Stimulated activated memory B cell treated with anti-CD40 and anti-IgM and Interleukin-4, amounts not matched to agents 10 μg/mL and 1 μg/mL and 100 μg/mL, for 72 hours (primary cell): ENCODE measurements at regions not wholly inside any gene's neighbourhood (a gene's known extent, or its start where the extent isn't known, plus 50 kb on each side); places are given as distances from the start of the nearest gene placed in this dataset.

Experiments used
- ATAC-seq: fragments of 150-1000 bp; cut with Tn5 transposase; 2 replicates; pipeline ENCODE4 v1.10.0; 2021
- H3K27ac Mint-ChIP-seq: one replicate; pipeline ENCODE4 v1.8.0; 2022; ENCODE audit warnings: mild to moderate bottlenecking, mixed read lengths
- H3K27me3 Mint-ChIP-seq: one replicate; pipeline ENCODE4 v1.8.0; 2022; ENCODE audit warnings: mixed read lengths
- H3K36me3 Mint-ChIP-seq: one replicate; pipeline ENCODE4 v1.8.0; 2022; ENCODE audit warnings: mixed read lengths
- H3K4me1 Mint-ChIP-seq: one replicate; pipeline ENCODE4 v1.8.0; 2022; ENCODE audit warnings: mixed read lengths
- H3K4me3 Mint-ChIP-seq: one replicate; pipeline ENCODE4 v1.8.0; 2022; ENCODE audit warnings: mild to moderate bottlenecking, moderate library complexity, mixed read lengths
- H3K9me3 Mint-ChIP-seq: one replicate; pipeline ENCODE4 v1.8.0; 2022; ENCODE audit warnings: mixed read lengths

- H3K4me3 Mint-ChIP-seq, result no peak overlapping the region
- no peaks in the 10 kb centered on the region for H3K36me3 Mint-ChIP-seq
- H3K4me1 Mint-ChIP-seq, result no peaks in the 10 kb centered on the region
- no peak overlapping the region for H3K27ac Mint-ChIP-seq
- no peak for ATAC-seq
- no peaks in the 10 kb centered on the region for H3K27me3 Mint-ChIP-seq
- H3K9me3 Mint-ChIP-seq, result no peaks in the 10 kb centered on the region
These were observed 518.6 kb downstream of the TFAP2B start for GRCh38 chr6:51337277-51337676.

- ATAC-seq, result no peak
- no peaks in the 10 kb centered on the region for H3K9me3 Mint-ChIP-seq
- no peaks in the 10 kb centered on the region for H3K36me3 Mint-ChIP-seq
- H3K27ac Mint-ChIP-seq, result no peak overlapping the region
- no peak overlapping the region for H3K4me3 Mint-ChIP-seq
- no peaks in the 10 kb centered on the region for H3K27me3 Mint-ChIP-seq
- no peaks in the 10 kb centered on the region for H3K4me1 Mint-ChIP-seq
These were observed 520.4 kb downstream of the TFAP2B start for GRCh38 chr6:51339108-51339507.

- Mint-ChIP-seq H3K27me3 (no peaks in the 10 kb centered on the region), H3K27ac (no peak overlapping the region), H3K9me3 (peaks cover under 1% of the 10 kb centered on the region), H3K4me1 (no peaks in the 10 kb centered on the region), H3K36me3 (no peaks in the 10 kb centered on the region), H3K4me3 (no peak overlapping the region)
- no peak for ATAC-seq
These were observed 521.1 kb downstream of the TFAP2B start for GRCh38 chr6:51339728-51340127.

- Mint-ChIP-seq H3K36me3 (no peaks in the 10 kb centered on the region), H3K27me3 (no peaks in the 10 kb centered on the region), H3K4me3 (no peak overlapping the region), H3K4me1 (no peaks in the 10 kb centered on the region), H3K27ac (no peak overlapping the region), H3K9me3 (peaks cover 16% of the 10 kb centered on the region)
- ATAC-seq, result no peak
These were observed 523.7 kb downstream of the TFAP2B start for GRCh38 chr6:51342393-51342792.

- no peaks in the 10 kb centered on the region for H3K36me3 Mint-ChIP-seq
- peaks cover 17% of the 10 kb centered on the region for H3K9me3 Mint-ChIP-seq
- no peak overlapping the region for H3K4me3 Mint-ChIP-seq
- no peak for ATAC-seq
- no peaks in the 10 kb centered on the region for H3K4me1 Mint-ChIP-seq
- H3K27me3 Mint-ChIP-seq, result no peaks in the 10 kb centered on the region
- H3K27ac Mint-ChIP-seq, result no peak overlapping the region
These were observed 531.2 kb downstream of the TFAP2B start for GRCh38 chr6:51349857-51350256.

GRCh38 chr6:51350308-51350904 lies 531.7 kb downstream of the TFAP2B start:
- no peaks in the 10 kb centered on the region for H3K4me1 Mint-ChIP-seq
- no peak overlapping the region for H3K4me3 Mint-ChIP-seq
- no peak for ATAC-seq
- peaks cover 13% of the 10 kb centered on the region for H3K9me3 Mint-ChIP-seq
- no peaks in the 10 kb centered on the region for H3K36me3 Mint-ChIP-seq
- H3K27ac Mint-ChIP-seq, result no peak overlapping the region
- no peaks in the 10 kb centered on the region for H3K27me3 Mint-ChIP-seq

- ATAC-seq, result no peak
These were observed 533.9 kb downstream of the TFAP2B start for GRCh38 chr6:51352506-51353029.

GRCh38 chr6:51360287-51360686 lies 541.6 kb downstream of the TFAP2B start:
- H3K4me1 Mint-ChIP-seq, result no peaks in the 10 kb centered on the region
- ATAC-seq, result no peak
- H3K9me3 Mint-ChIP-seq, result no peaks in the 10 kb centered on the region
- H3K36me3 Mint-ChIP-seq, result no peaks in the 10 kb centered on the region
- H3K27me3 Mint-ChIP-seq, result no peaks in the 10 kb centered on the region
- H3K4me3 Mint-ChIP-seq, result no peak overlapping the region
- H3K27ac Mint-ChIP-seq, result no peak overlapping the region

More at GRCh38 chr6:51352506-51353029, 533.9 kb downstream of the TFAP2B start:
- H3K36me3 Mint-ChIP-seq, result no peaks in the 10 kb centered on the region
- no peak overlapping the region for H3K4me3 Mint-ChIP-seq
- H3K27me3 Mint-ChIP-seq, result no peaks in the 10 kb centered on the region
- no peaks in the 10 kb centered on the region for H3K4me1 Mint-ChIP-seq
- peaks cover 3% of the 10 kb centered on the region for H3K9me3 Mint-ChIP-seq
- H3K27ac Mint-ChIP-seq, result no peak overlapping the region

- Mint-ChIP-seq H3K4me3 (no peak overlapping the region), H3K27ac (no peak overlapping the region), H3K27me3 (no peaks in the 10 kb centered on the region), H3K36me3 (no peaks in the 10 kb centered on the region), H3K9me3 (peaks cover 2% of the 10 kb centered on the region), H3K4me1 (no peaks in the 10 kb centered on the region)
- ATAC-seq, result no peak
These were observed 546.9 kb downstream of the TFAP2B start for GRCh38 chr6:51365566-51365965.

GRCh38 chr6:51369485-51369884 lies 550.8 kb downstream of the TFAP2B start:
- Mint-ChIP-seq H3K4me3 (no peak overlapping the region), H3K9me3 (peaks cover 2% of the 10 kb centered on the region), H3K4me1 (no peaks in the 10 kb centered on the region), H3K27ac (no peak overlapping the region), H3K27me3 (no peaks in the 10 kb centered on the region), H3K36me3 (no peaks in the 10 kb centered on the region)
- ATAC-seq, result no peak

- ATAC-seq, result no peak
- H3K9me3 Mint-ChIP-seq, result peaks cover 3% of the 10 kb centered on the region
- H3K27ac Mint-ChIP-seq, result no peak overlapping the region
- no peak overlapping the region for H3K4me3 Mint-ChIP-seq
- no peaks in the 10 kb centered on the region for H3K36me3 Mint-ChIP-seq
- H3K4me1 Mint-ChIP-seq, result no peaks in the 10 kb centered on the region
- H3K27me3 Mint-ChIP-seq, result no peaks in the 10 kb centered on the region
These were observed 564.2 kb downstream of the TFAP2B start for GRCh38 chr6:51382847-51383246.

- Mint-ChIP-seq H3K27ac (no peak overlapping the region), H3K4me3 (no peak overlapping the region), H3K9me3 (no peaks in the 10 kb centered on the region), H3K27me3 (no peaks in the 10 kb centered on the region), H3K4me1 (no peaks in the 10 kb centered on the region), H3K36me3 (no peaks in the 10 kb centered on the region)
- ATAC-seq, result no peak
These were observed 566.1 kb downstream of the TFAP2B start for GRCh38 chr6:51384736-51385135.

- H3K9me3 Mint-ChIP-seq, result no peaks in the 10 kb centered on the region
- H3K4me3 Mint-ChIP-seq, result no peak overlapping the region
- no peaks in the 10 kb centered on the region for H3K4me1 Mint-ChIP-seq
- no peaks in the 10 kb centered on the region for H3K36me3 Mint-ChIP-seq
- ATAC-seq, result no peak
- no peak overlapping the region for H3K27ac Mint-ChIP-seq
- H3K27me3 Mint-ChIP-seq, result no peaks in the 10 kb centered on the region
These were observed 567.7 kb downstream of the TFAP2B start for GRCh38 chr6:51386347-51386836.

- Mint-ChIP-seq H3K4me1 (no peaks in the 10 kb centered on the region), H3K36me3 (no peaks in the 10 kb centered on the region), H3K27me3 (no peaks in the 10 kb centered on the region), H3K27ac (no peak overlapping the region), H3K4me3 (no peak overlapping the region), H3K9me3 (no peaks in the 10 kb centered on the region)
- ATAC-seq, result no peak
These were observed 569.2 kb downstream of the TFAP2B start for GRCh38 chr6:51387907-51388306.

GRCh38 chr6:51394061-51394460 lies 575.4 kb downstream of the TFAP2B start:
- no peak overlapping the region for H3K27ac Mint-ChIP-seq
- no peaks in the 10 kb centered on the region for H3K27me3 Mint-ChIP-seq
- no peaks in the 10 kb centered on the region for H3K36me3 Mint-ChIP-seq
- ATAC-seq, result no peak
- H3K4me1 Mint-ChIP-seq, result no peaks in the 10 kb centered on the region
- H3K9me3 Mint-ChIP-seq, result no peaks in the 10 kb centered on the region
- no peak overlapping the region for H3K4me3 Mint-ChIP-seq

- no peaks in the 10 kb centered on the region for H3K27me3 Mint-ChIP-seq
- no peak for ATAC-seq
- no peaks in the 10 kb centered on the region for H3K4me1 Mint-ChIP-seq
- no peak overlapping the region for H3K27ac Mint-ChIP-seq
- H3K4me3 Mint-ChIP-seq, result no peak overlapping the region
- no peaks in the 10 kb centered on the region for H3K9me3 Mint-ChIP-seq
- H3K36me3 Mint-ChIP-seq, result no peaks in the 10 kb centered on the region
These were observed 577.9 kb downstream of the TFAP2B start for GRCh38 chr6:51396583-51396982.
